ENCODE measurements at regions not wholly inside any gene's neighbourhood (a gene's known extent, or its start where the extent isn't known, plus 50 kb on each side); places are given as distances from the start of the nearest gene placed in this dataset.

DNA sequence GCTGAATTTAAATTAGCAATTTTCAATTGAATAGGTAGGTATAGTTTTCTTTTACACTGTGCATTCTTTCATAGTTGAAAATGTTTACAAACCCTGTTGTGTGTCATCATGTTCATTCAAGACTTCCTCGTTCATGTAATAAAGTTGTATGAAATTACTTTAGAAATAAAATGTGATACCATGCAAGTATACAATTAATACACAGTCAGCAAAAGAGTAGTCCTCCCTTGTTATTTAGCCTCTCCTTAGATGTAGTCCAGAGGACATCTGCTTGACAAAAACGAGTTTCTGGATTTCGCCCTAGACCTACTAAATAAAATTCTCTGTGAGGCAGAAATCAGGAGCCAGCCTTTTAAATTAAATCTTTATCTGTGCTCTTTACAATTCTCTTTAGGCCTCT, 231.6 kb downstream of the CXXC4 start:
- TF ChIP-seq POLR2A (IDR thresholded peaks at IDR 0.05) (no peak), CTCF (IDR thresholded peaks at IDR 0.05) (no peak)

Measured in Peyer's patch (tissue), 4 donors.